GM23338 (cell line): ENCODE measurements at regions not wholly inside any gene's neighbourhood (a gene's known extent, or its start where the extent isn't known, plus 50 kb on each side); places are given as distances from the start of the nearest gene placed in this dataset.

ENCODE experiments used
- ATAC-seq: fragments of 200-7000 bp; cut with Tn5 transposase; 3 replicates; pipeline ENCODE4 v1.9.1; 2020
- DNase-seq: peaks from one replicate; pipeline ENCODE4 v3.0.0-alpha.2; 2015; ENCODE audit warnings: low spot score
- H2AFZ ChIP-seq: fragments of 200-600 bp; sonication (generic); 2 replicates; pipeline ENCODE4 v1.8.0; 2016; ENCODE audit warnings: antibody characterized with exemption, mild to moderate bottlenecking, moderate library complexity
- H3F3A ChIP-seq: fragments of 200-600 bp; sonication (generic); replicated peaks from 2 replicates; pipeline ENCODE4 v1.8.0; 2017; ENCODE audit warnings: antibody characterized with exemption, mixed run types, low read depth
- H3K27ac ChIP-seq: fragments of 200-600 bp; sonication (generic); 2 replicates; pipeline ENCODE4 v1.6.1; 2016; ENCODE audit warnings: low read depth
- H3K27me3 ChIP-seq: fragments of 200-600 bp; sonication (generic); 2 replicates; pipeline ENCODE4 v1.8.0; 2016; ENCODE audit warnings: mild to moderate bottlenecking, mixed run types, moderate library complexity; ENCODE audit not compliant: insufficient read depth
- H3K36me3 ChIP-seq: fragments of 200-600 bp; sonication (generic); 2 replicates; pipeline ENCODE4 v1.8.0; 2016; ENCODE audit warnings: mild to moderate bottlenecking; ENCODE audit not compliant: insufficient read depth
- H3K4me1 ChIP-seq: fragments of 200-600 bp; sonication (generic); 2 replicates; pipeline ENCODE4 v1.8.0; 2016; ENCODE audit warnings: mild to moderate bottlenecking, moderate library complexity; ENCODE audit not compliant: insufficient read depth
- H3K4me2 ChIP-seq: fragments of 200-600 bp; sonication (generic); 2 replicates; pipeline ENCODE4 v1.7.1; 2017; ENCODE audit warnings: mixed run types
- H3K4me3 ChIP-seq: fragments of 200-600 bp; sonication (generic); 2 replicates; pipeline ENCODE4 v1.6.1; 2016; ENCODE audit warnings: mixed run types
- H3K79me2 ChIP-seq: fragments of 200-600 bp; sonication (generic); replicated peaks from 2 replicates; pipeline ENCODE4 v1.8.0; 2017; ENCODE audit warnings: mild to moderate bottlenecking; ENCODE audit not compliant: insufficient read depth
- H3K9me2 ChIP-seq: fragments of 200-600 bp; sonication (generic); 2 replicates; pipeline ENCODE4 v1.8.0; 2017; ENCODE audit not compliant: insufficient read depth
- H4K20me1 ChIP-seq: fragments of 200-600 bp; sonication (generic); replicated peaks from 2 replicates; pipeline ENCODE4 v1.8.0; 2017; ENCODE audit warnings: mild to moderate bottlenecking; ENCODE audit not compliant: insufficient read depth
- H3K27ac Mint-ChIP-seq: 2 replicates; pipeline ENCODE4 v1.8.0; 2020; ENCODE audit warnings: inconsistent platforms, mild to moderate bottlenecking, moderate library complexity, mixed read lengths
- H3K27me3 Mint-ChIP-seq: 3 replicates; pipeline ENCODE4 v1.8.0; 2022; ENCODE audit warnings: low read depth, mild to moderate bottlenecking, moderate library complexity, mixed read lengths, inconsistent platforms; ENCODE audit not compliant: insufficient read depth, poor library complexity
- H3K36me3 Mint-ChIP-seq: 3 replicates; pipeline ENCODE4 v1.8.0; 2021; ENCODE audit warnings: low read depth, mild to moderate bottlenecking, inconsistent platforms, moderate library complexity, mixed read lengths
- H3K4me1 Mint-ChIP-seq: 3 replicates; pipeline ENCODE4 v1.8.0; 2020; ENCODE audit warnings: mild to moderate bottlenecking, inconsistent platforms, mixed read lengths
- H3K4me3 Mint-ChIP-seq: 3 replicates; pipeline ENCODE4 v1.8.0; 2021; ENCODE audit warnings: moderate library complexity, mild to moderate bottlenecking, inconsistent platforms, mixed read lengths
- H3K9me3 Mint-ChIP-seq: 3 replicates; pipeline ENCODE4 v1.8.0; 2020; ENCODE audit warnings: moderate library complexity, mild to moderate bottlenecking, inconsistent platforms, mixed read lengths
- CREB1 ChIP-seq: fragments of 250-450 bp; sonication (Bioruptor Pico); IDR thresholded peaks from 2 replicates; pipeline ENCODE4 v1.5.0; 2020; ENCODE audit warnings: low read depth, mild to moderate bottlenecking, moderate library complexity
- EZH2 ChIP-seq: fragments of 200-600 bp; sonication (generic); IDR thresholded peaks from one replicate; pipeline ENCODE4 v1.8.0; 2017; ENCODE audit warnings: antibody characterized with exemption, mild to moderate bottlenecking, low read depth; ENCODE audit not compliant: unreplicated experiment
- EZH2phosphoT487 ChIP-seq: fragments of 200-600 bp; sonication (generic); IDR thresholded peaks from one replicate; pipeline ENCODE4 v1.8.1; 2018; ENCODE audit warnings: antibody characterized with exemption; ENCODE audit not compliant: unreplicated experiment
- JUNB ChIP-seq: IDR thresholded peaks from one replicate; pipeline ENCODE4 v1.6.1; 2016; ENCODE audit warnings: antibody characterized with exemption; ENCODE audit not compliant: unreplicated experiment
- NANOG ChIP-seq: IDR thresholded peaks from 2 replicates; pipeline ENCODE4 v1.6.1; 2016; ENCODE audit warnings: antibody characterized with exemption, borderline replicate concordance
- POLR2AphosphoS5 ChIP-seq: IDR thresholded peaks from 2 replicates; pipeline ENCODE4 v1.6.1; 2016; ENCODE audit warnings: antibody characterized with exemption, low read depth
- STAT1 ChIP-seq: IDR thresholded peaks from one replicate; pipeline ENCODE4 v1.6.1; 2016; ENCODE audit warnings: antibody characterized with exemption; ENCODE audit not compliant: unreplicated experiment
- ZNF114 ChIP-seq: fragments of 250-450 bp; sonication (Bioruptor Pico); IDR thresholded peaks from 2 replicates; pipeline ENCODE4 v1.5.0; 2020; ENCODE audit warnings: mild to moderate bottlenecking, moderate library complexity
- ZNF331 ChIP-seq: fragments of 250-450 bp; sonication (Bioruptor Pico); IDR thresholded peaks from 2 replicates; pipeline ENCODE4 v1.5.0; 2020; ENCODE audit warnings: low read depth, mild to moderate bottlenecking, moderate library complexity
- TF ChIP-seq, protein P1 (sequence below), 2 experiments: fragments of 200-600 bp in 1 of 2; sonication (generic) in 1 of 2; conservative IDR thresholded peaks; 2 replicates each; pipeline versions ENCODE4 v1.5.1 to v1.6.1; 2016 to 2017; ENCODE audit warnings: antibody characterized with exemption in 2 of 2, low read depth in 2 of 2, mild to moderate bottlenecking in 2 of 2, moderate library complexity in 1 of 2
- TF ChIP-seq, protein P2 (sequence below): IDR thresholded peaks from 2 replicates; pipeline ENCODE4 v1.6.1; 2016; ENCODE audit warnings: antibody characterized with exemption
- TF ChIP-seq, protein P3 (sequence below): fragments of 250-450 bp; sonication (Bioruptor Pico); IDR thresholded peaks from 2 replicates; pipeline ENCODE4 v1.5.0; 2020; ENCODE audit warnings: mild to moderate bottlenecking, moderate library complexity

DNA sequence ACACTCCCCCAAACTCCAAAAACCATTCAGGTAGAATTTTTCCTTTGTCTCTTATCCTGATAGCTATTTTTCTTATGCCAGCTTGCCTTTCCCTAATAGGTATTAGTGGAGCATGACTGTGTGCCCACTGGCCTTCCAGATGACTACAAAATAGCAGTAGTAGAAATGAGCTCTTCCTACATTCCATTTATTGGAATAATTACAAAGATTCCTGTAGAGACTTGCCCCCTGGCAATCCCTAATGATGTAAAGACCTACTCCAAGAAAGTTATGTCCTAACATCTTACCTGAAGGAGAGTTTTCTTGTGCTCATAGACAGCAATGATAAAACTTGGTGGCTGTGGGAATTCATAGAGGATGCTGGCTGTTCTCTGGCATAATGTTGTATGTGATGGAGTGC is 501.8 kb downstream of the GATA3 start:
- H3K4me3 Mint-ChIP-seq, result no peak overlapping the region
- Histone ChIP-seq H3K27me3 (no peaks in the 10 kb centered on the region), H3K27ac (no peak overlapping the region), H2AFZ (no peak overlapping the region), H4K20me1 (no peaks in the 10 kb centered on the region), H3K36me3 (no peaks in the 10 kb centered on the region), H3F3A (no peaks in the 10 kb centered on the region), H3K9me2 (no peaks in the 10 kb centered on the region; the same call in 1 of the 2 replicates), H3K4me2 (no peak overlapping the region), H3K79me2 (no peaks in the 10 kb centered on the region), H3K4me3 (no peak overlapping the region), H3K4me1 (no peaks in the 10 kb centered on the region)
- H3K9me3 Mint-ChIP-seq, result no peaks in the 10 kb centered on the region
- TF ChIP-seq, protein P1, sequence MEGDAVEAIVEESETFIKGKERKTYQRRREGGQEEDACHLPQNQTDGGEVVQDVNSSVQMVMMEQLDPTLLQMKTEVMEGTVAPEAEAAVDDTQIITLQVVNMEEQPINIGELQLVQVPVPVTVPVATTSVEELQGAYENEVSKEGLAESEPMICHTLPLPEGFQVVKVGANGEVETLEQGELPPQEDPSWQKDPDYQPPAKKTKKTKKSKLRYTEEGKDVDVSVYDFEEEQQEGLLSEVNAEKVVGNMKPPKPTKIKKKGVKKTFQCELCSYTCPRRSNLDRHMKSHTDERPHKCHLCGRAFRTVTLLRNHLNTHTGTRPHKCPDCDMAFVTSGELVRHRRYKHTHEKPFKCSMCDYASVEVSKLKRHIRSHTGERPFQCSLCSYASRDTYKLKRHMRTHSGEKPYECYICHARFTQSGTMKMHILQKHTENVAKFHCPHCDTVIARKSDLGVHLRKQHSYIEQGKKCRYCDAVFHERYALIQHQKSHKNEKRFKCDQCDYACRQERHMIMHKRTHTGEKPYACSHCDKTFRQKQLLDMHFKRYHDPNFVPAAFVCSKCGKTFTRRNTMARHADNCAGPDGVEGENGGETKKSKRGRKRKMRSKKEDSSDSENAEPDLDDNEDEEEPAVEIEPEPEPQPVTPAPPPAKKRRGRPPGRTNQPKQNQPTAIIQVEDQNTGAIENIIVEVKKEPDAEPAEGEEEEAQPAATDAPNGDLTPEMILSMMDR (conservative IDR thresholded peaks at IDR 0.05; ENCODE audit: low read depth in 2 of 2), result no peak
- no peak for TF ChIP-seq EZH2
- no peak for TF ChIP-seq EZH2phosphoT487
- peaks cover 3% of the 10 kb centered on the region for H3K27me3 Mint-ChIP-seq
- DNase-seq, result no peak
- no peak for ATAC-seq
- H3K4me1 Mint-ChIP-seq, result no peaks in the 10 kb centered on the region
- no peak overlapping the region for H3K27ac Mint-ChIP-seq
- H3K36me3 Mint-ChIP-seq, result no peaks in the 10 kb centered on the region

DNA sequence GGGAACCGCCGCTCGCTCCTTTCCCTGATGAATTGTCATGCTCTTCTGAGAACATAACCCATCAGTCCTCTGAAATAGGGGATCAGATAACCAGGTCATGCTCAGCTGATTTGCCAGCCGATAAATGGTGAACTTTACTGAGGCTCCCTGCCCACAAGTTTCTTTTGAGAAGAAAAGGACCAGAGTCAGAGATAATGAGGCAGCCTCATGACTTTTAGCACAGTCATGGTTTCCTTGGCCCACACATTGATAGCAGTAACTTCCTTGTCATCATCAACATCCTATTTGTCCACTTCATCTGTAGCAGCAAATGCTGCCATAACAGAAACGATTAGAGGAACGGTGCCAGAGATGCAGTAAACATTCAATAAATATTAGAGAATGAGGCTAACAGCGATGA is 509.0 kb downstream of the GATA3 start:
- Histone ChIP-seq H3K4me2 (no peak overlapping the region), H3K79me2 (no peaks in the 10 kb centered on the region), H3K36me3 (no peaks in the 10 kb centered on the region), H3K9me2 (no peaks in the 10 kb centered on the region), H3K4me3 (no peak overlapping the region), H3K27ac (no peak overlapping the region), H3K4me1 (no peaks in the 10 kb centered on the region), H4K20me1 (no peaks in the 10 kb centered on the region), H3F3A (no peaks in the 10 kb centered on the region), H3K27me3 (no peaks in the 10 kb centered on the region), H2AFZ (no peak overlapping the region)
- Mint-ChIP-seq H3K9me3 (no peaks in the 10 kb centered on the region), H3K4me3 (no peak overlapping the region), H3K27me3 (no peaks in the 10 kb centered on the region), H3K27ac (no peak overlapping the region), H3K36me3 (no peaks in the 10 kb centered on the region), H3K4me1 (no peaks in the 10 kb centered on the region)
- ATAC-seq (no peak), DNase-seq (no peak)
- TF ChIP-seq ZNF114 (CRISPR knock-in tag), result no peak
- no peak for TF ChIP-seq NANOG
- TF ChIP-seq, protein P2, sequence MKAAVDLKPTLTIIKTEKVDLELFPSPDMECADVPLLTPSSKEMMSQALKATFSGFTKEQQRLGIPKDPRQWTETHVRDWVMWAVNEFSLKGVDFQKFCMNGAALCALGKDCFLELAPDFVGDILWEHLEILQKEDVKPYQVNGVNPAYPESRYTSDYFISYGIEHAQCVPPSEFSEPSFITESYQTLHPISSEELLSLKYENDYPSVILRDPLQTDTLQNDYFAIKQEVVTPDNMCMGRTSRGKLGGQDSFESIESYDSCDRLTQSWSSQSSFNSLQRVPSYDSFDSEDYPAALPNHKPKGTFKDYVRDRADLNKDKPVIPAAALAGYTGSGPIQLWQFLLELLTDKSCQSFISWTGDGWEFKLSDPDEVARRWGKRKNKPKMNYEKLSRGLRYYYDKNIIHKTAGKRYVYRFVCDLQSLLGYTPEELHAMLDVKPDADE, result no peak
- no peak for TF ChIP-seq CREB1
- no peak for TF ChIP-seq POLR2AphosphoS5
- no peak for TF ChIP-seq EZH2phosphoT487
- TF ChIP-seq, protein P3, sequence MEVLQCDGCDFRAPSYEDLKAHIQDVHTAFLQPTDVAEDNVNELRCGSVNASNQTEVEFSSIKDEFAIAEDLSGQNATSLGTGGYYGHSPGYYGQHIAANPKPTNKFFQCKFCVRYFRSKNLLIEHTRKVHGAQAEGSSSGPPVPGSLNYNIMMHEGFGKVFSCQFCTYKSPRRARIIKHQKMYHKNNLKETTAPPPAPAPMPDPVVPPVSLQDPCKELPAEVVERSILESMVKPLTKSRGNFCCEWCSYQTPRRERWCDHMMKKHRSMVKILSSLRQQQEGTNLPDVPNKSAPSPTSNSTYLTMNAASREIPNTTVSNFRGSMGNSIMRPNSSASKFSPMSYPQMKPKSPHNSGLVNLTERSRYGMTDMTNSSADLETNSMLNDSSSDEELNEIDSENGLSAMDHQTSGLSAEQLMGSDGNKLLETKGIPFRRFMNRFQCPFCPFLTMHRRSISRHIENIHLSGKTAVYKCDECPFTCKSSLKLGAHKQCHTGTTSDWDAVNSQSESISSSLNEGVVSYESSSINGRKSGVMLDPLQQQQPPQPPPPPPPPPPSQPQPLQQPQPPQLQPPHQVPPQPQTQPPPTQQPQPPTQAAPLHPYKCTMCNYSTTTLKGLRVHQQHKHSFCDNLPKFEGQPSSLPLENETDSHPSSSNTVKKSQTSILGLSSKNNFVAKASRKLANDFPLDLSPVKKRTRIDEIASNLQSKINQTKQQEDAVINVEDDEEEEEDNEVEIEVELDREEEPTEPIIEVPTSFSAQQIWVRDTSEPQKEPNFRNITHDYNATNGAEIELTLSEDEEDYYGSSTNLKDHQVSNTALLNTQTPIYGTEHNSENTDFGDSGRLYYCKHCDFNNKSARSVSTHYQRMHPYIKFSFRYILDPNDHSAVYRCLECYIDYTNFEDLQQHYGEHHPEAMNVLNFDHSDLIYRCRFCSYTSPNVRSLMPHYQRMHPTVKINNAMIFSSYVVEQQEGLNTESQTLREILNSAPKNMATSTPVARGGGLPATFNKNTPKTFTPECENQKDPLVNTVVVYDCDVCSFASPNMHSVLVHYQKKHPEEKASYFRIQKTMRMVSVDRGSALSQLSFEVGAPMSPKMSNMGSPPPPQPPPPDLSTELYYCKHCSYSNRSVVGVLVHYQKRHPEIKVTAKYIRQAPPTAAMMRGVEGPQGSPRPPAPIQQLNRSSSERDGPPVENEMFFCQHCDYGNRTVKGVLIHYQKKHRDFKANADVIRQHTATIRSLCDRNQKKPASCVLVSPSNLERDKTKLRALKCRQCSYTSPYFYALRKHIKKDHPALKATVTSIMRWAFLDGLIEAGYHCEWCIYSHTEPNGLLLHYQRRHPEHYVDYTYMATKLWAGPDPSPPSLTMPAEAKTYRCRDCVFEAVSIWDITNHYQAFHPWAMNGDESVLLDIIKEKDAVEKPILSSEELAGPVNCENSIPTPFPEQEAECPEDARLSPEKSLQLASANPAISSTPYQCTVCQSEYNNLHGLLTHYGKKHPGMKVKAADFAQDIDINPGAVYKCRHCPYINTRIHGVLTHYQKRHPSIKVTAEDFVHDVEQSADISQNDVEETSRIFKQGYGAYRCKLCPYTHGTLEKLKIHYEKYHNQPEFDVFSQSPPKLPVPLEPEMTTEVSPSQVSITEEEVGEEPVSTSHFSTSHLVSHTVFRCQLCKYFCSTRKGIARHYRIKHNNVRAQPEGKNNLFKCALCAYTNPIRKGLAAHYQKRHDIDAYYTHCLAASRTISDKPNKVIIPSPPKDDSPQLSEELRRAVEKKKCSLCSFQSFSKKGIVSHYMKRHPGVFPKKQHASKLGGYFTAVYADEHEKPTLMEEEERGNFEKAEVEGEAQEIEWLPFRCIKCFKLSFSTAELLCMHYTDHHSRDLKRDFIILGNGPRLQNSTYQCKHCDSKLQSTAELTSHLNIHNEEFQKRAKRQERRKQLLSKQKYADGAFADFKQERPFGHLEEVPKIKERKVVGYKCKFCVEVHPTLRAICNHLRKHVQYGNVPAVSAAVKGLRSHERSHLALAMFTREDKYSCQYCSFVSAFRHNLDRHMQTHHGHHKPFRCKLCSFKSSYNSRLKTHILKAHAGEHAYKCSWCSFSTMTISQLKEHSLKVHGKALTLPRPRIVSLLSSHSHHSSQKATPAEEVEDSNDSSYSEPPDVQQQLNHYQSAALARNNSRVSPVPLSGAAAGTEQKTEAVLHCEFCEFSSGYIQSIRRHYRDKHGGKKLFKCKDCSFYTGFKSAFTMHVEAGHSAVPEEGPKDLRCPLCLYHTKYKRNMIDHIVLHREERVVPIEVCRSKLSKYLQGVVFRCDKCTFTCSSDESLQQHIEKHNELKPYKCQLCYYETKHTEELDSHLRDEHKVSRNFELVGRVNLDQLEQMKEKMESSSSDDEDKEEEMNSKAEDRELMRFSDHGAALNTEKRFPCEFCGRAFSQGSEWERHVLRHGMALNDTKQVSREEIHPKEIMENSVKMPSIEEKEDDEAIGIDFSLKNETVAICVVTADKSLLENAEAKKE (CRISPR knock-in tag), result no peak
- TF ChIP-seq, protein P1 (conservative IDR thresholded peaks at IDR 0.05; ENCODE audit: low read depth in 2 of 2), result no peak
- no peak for TF ChIP-seq ZNF331 (CRISPR knock-in tag)
- TF ChIP-seq JUNB, result no peak
- no peak for TF ChIP-seq EZH2
- no peak for TF ChIP-seq STAT1
